Uterus (tissue), 3 donors: ENCODE measurements at regions not wholly inside any gene's neighbourhood (a gene's known extent, or its start where the extent isn't known, plus 50 kb on each side); places are given as distances from the start of the nearest gene placed in this dataset.

Source experiments
- DNase-seq, 2 donors: peaks; one replicate each; pipeline ENCODE4 v3.0.0-alpha.2; 2019 to 2020
- H3K27ac ChIP-seq, 2 donors: fragments of 200-600 bp; sonication (generic); 1 replicate in 1 of 2; 2 replicates in 1 of 2; pipeline ENCODE4 v1.5.1; 2016 to 2018
- H3K27me3 ChIP-seq, 2 donors: fragments of 200-600 bp; sonication (generic); one replicate each; pipeline ENCODE4 v1.5.1; 2018 to 2019; ENCODE audit warnings: control low read depth in 1 of 2
- H3K36me3 ChIP-seq, 2 donors: fragments of 200-600 bp; sonication (generic); one replicate each; pipeline ENCODE4 v1.5.1; 2019; ENCODE audit warnings: control low read depth in 1 of 2
- H3K4me1 ChIP-seq, 2 donors: fragments of 200-600 bp; sonication (generic); one replicate each; pipeline ENCODE4 v1.5.1; 2018 to 2019; ENCODE audit warnings: control low read depth in 1 of 2
- H3K4me3 ChIP-seq, 2 donors: fragments of 200-600 bp; sonication (generic); 1 replicate in 1 of 2; 2 replicates in 1 of 2; pipeline ENCODE4 v1.5.1; 2018 to 2019; ENCODE audit warnings: mild to moderate bottlenecking in 1 of 2
- H3K9me3 ChIP-seq, 2 donors: fragments of 200-600 bp; sonication (generic); one replicate each; pipeline ENCODE4 v1.5.1; 2019; ENCODE audit warnings: control low read depth in 1 of 2
- CTCF ChIP-seq, 4 experiments: fragments of 200-600 bp in 2 of 4; fragments of 450-650 bp in 2 of 4; sonication (generic) in 2 of 4; IDR thresholded peaks; one replicate each; pipeline ENCODE4 v1.5.1; 2016 to 2019; ENCODE audit warnings: antibody characterized with exemption in 4 of 4, mild to moderate bottlenecking in 2 of 4, moderate library complexity in 1 of 4
- POLR2A ChIP-seq, 2 donors: fragments of 450-650 bp; IDR thresholded peaks; one replicate each; pipeline ENCODE4 v1.6.1; 2016; ENCODE audit warnings: antibody characterized with exemption in 2 of 2, mild to moderate bottlenecking in 1 of 2, moderate library complexity in 1 of 2
- intact Hi-C: fragments of 100-400 bp; cut with DNase I; formaldehyde crosslinking; loops from one replicate; pipeline ENCODE4 v1.15.1; 2023; ENCODE audit warnings: low total_unique reads
- donor health status: DM: yes; HTN: yes; CAD: no.

- intact Hi-C loops: no loop called here
- no peak for DNase-seq
- Histone ChIP-seq H3K27me3 (no peaks in the 10 kb centered on the region), H3K36me3 (no peaks in the 10 kb centered on the region), H3K4me3 (no peak overlapping the region), H3K9me3 (no peaks in the 10 kb centered on the region), H3K27ac (no peak overlapping the region), H3K4me1 (no peaks in the 10 kb centered on the region)
- TF ChIP-seq POLR2A (IDR thresholded peaks at IDR 0.05) (no peak), CTCF (IDR thresholded peaks at IDR 0.05) (no peak)
Observed at GRCh38 chr6:98498866-98499265, 335.5 kb upstream of the POU3F2 start.

- H3K4me3 ChIP-seq: no peak overlapping the region
- H3K27ac ChIP-seq: no peak overlapping the region
- H3K4me1 ChIP-seq: no peaks in the 10 kb centered on the region
- H3K36me3 ChIP-seq: no peaks in the 10 kb centered on the region
- H3K9me3 ChIP-seq: no peaks in the 10 kb centered on the region
- intact Hi-C loops: no loop called here
- no peak for DNase-seq
- H3K27me3 ChIP-seq: no peaks in the 10 kb centered on the region
- TF ChIP-seq CTCF (IDR thresholded peaks at IDR 0.05) (no peak), POLR2A (IDR thresholded peaks at IDR 0.05) (no peak)
Observed at GRCh38 chr6:98514073-98514720, 320.2 kb upstream of the POU3F2 start.

GRCh38 chr6:98514796-98515195 lies 319.6 kb upstream of the POU3F2 start:
- Histone ChIP-seq H3K9me3 (no peaks in the 10 kb centered on the region), H3K4me1 (no peaks in the 10 kb centered on the region), H3K4me3 (no peak overlapping the region), H3K27ac (no peak overlapping the region), H3K36me3 (no peaks in the 10 kb centered on the region), H3K27me3 (no peaks in the 10 kb centered on the region)
- TF ChIP-seq CTCF (IDR thresholded peaks at IDR 0.05) (no peak), POLR2A (IDR thresholded peaks at IDR 0.05) (no peak)
- intact Hi-C loops: no loop called here
- DNase-seq: no peak

GRCh38 chr6:98516206-98516605 lies 318.2 kb upstream of the POU3F2 start:
- TF ChIP-seq CTCF (IDR thresholded peaks at IDR 0.05) (no peak), POLR2A (IDR thresholded peaks at IDR 0.05) (no peak)
- Histone ChIP-seq H3K27me3 (no peaks in the 10 kb centered on the region), H3K9me3 (no peaks in the 10 kb centered on the region), H3K4me1 (no peaks in the 10 kb centered on the region), H3K27ac (no peak overlapping the region), H3K36me3 (no peaks in the 10 kb centered on the region), H3K4me3 (no peak overlapping the region)
- intact Hi-C loops: no loop called here
- DNase-seq: no peak

- Histone ChIP-seq H3K4me3 (no peak overlapping the region), H3K27ac (no peak overlapping the region), H3K27me3 (no peaks in the 10 kb centered on the region), H3K36me3 (no peaks in the 10 kb centered on the region), H3K4me1 (no peaks in the 10 kb centered on the region), H3K9me3 (no peaks in the 10 kb centered on the region)
- DNase-seq: no peak
- TF ChIP-seq POLR2A (IDR thresholded peaks at IDR 0.05): no peak
- TF ChIP-seq CTCF (IDR thresholded peaks at IDR 0.05): no peak
- intact Hi-C loops: no loop called here
Observed at GRCh38 chr6:98516866-98517265, 317.5 kb upstream of the POU3F2 start.
